Endothelial cell of umbilical vein (primary cell): ENCODE measurements at regions not wholly inside any gene's neighbourhood (a gene's known extent, or its start where the extent isn't known, plus 50 kb on each side); places are given as distances from the start of the nearest gene placed in this dataset.

Experiments
- BruUV-seq: library from RNA; stranded (reverse); fragments of 400-500 nt; replicated peaks from 2 replicates; lab custom pipeline; 2021; lab: Mats Ljungman, UMichigan
- CTCF ChIA-PET: fragments of 300-600, 350-600 bp; sonication (Branson Sonifier 250); formaldehyde crosslinking; loops from one replicate; lab custom pipeline; 2021; ENCODE audit warnings: antibody characterized with exemption, inconsistent platforms; lab: Charles Lee
- POLR2A ChIA-PET: fragments of 300-600, 350-600 bp; sonication (Branson Sonifier 250); formaldehyde crosslinking; loops from one replicate; lab custom pipeline; 2021; ENCODE audit warnings: antibody characterized with exemption, inconsistent platforms; lab: Charles Lee
- DNase-seq: peaks from one replicate; pipeline ENCODE4 v3.0.0-alpha.2; 2011; ENCODE audit warnings: low read depth, low spot score
- FAIRE-seq: peaks from 2 replicates; lab custom pipeline; 2011; peaks lifted over from hg19 to GRCh38; lab: Jason Lieb, UNC
- H2AFZ ChIP-seq: 2 replicates; pipeline ENCODE4 v1.6.0; 2012; ENCODE audit warnings: low read depth, low read length, control low read depth, inconsistent platforms
- H3K27ac ChIP-seq: 2 replicates; pipeline ENCODE4 v1.5.1; 2011; ENCODE audit warnings: low read depth, mild to moderate bottlenecking, control low read depth, low read length, moderate library complexity; ENCODE audit not compliant: insufficient read depth
- H3K27me3 ChIP-seq, 2 experiments: 2 replicates each; pipeline versions ENCODE4 v1.6.0 to v1.6.1; 2011; ENCODE audit warnings: low read length in 2 of 2, mixed read lengths in 1 of 2; ENCODE audit not compliant: control insufficient read depth in 2 of 2, insufficient read depth in 2 of 2
- H3K36me3 ChIP-seq, 2 experiments: 2 replicates in 1 of 2; 3 replicates in 1 of 2; pipeline ENCODE4 v1.5.1; 2011; ENCODE audit warnings: low read length in 2 of 2, mild to moderate bottlenecking in 1 of 2, moderate library complexity in 1 of 2; ENCODE audit not compliant: control insufficient read depth in 2 of 2, insufficient read depth in 2 of 2; ENCODE audit errors: extremely low read depth in 1 of 2
- H3K4me1 ChIP-seq: 3 replicates; pipeline ENCODE4 v1.5.1; 2011; ENCODE audit warnings: mild to moderate bottlenecking, low read length; ENCODE audit not compliant: control insufficient read depth, insufficient read depth; ENCODE audit errors: extremely low read depth
- H3K4me2 ChIP-seq: 2 replicates; pipeline ENCODE4 v1.6.1; 2011; ENCODE audit warnings: low read length, control low read depth, mixed read lengths; ENCODE audit not compliant: insufficient read depth
- H3K4me3 ChIP-seq, 3 experiments: fragments of 200-600 bp in 1 of 3; sonication (generic), shearing (Covaris generic) in 1 of 3; replicated peaks in 1 of 3; 2 replicates each; pipeline ENCODE4 v1.5.1; 2011 to 2016; ENCODE audit warnings: control low read depth in 3 of 3, low read length in 3 of 3, mild to moderate bottlenecking in 2 of 3, inconsistent platforms in 1 of 3, low read depth in 1 of 3, moderate library complexity in 1 of 3; ENCODE audit not compliant: insufficient read depth in 1 of 3
- H3K79me2 ChIP-seq: 2 replicates; pipeline ENCODE4 v1.6.0; 2012; ENCODE audit warnings: low read length, inconsistent platforms; ENCODE audit not compliant: control insufficient read depth, insufficient read depth
- H3K9ac ChIP-seq: replicated peaks from 2 replicates; pipeline ENCODE3; 2011; ENCODE audit warnings: low read length, control low read depth; ENCODE audit not compliant: insufficient read depth; ENCODE audit errors: extremely low read depth
- H3K9me1 ChIP-seq: replicated peaks from 3 replicates; pipeline ENCODE4 v1.6.0; 2011; ENCODE audit warnings: mild to moderate bottlenecking, low read length; ENCODE audit not compliant: control insufficient read depth, insufficient read depth; ENCODE audit errors: extremely low read depth
- H3K9me3 ChIP-seq: replicated peaks from 2 replicates; pipeline ENCODE4 v1.5.1; 2012; ENCODE audit warnings: low read length, inconsistent platforms; ENCODE audit not compliant: control insufficient read depth, insufficient read depth
- H4K20me1 ChIP-seq: replicated peaks from 2 replicates; pipeline ENCODE3; 2011; ENCODE audit warnings: mild to moderate bottlenecking, low read length; ENCODE audit not compliant: control insufficient read depth, insufficient read depth; ENCODE audit errors: extremely low read depth
- EZH2 ChIP-seq: IDR thresholded peaks from 2 replicates; pipeline ENCODE4 v1.6.1; 2012; ENCODE audit warnings: borderline replicate concordance, low read depth, mild to moderate bottlenecking, moderate library complexity, low read length, inconsistent platforms; ENCODE audit not compliant: severe bottlenecking
- JUN ChIP-seq: IDR thresholded peaks from 2 replicates; pipeline ENCODE4 v1.6.1; 2011; ENCODE audit warnings: borderline replicate concordance, low read depth; ENCODE audit not compliant: insufficient read length, insufficient read depth
- MYC ChIP-seq: IDR thresholded peaks from one replicate; pipeline ENCODE4 v1.6.1; 2011; ENCODE audit warnings: mild to moderate bottlenecking, low read depth, low read length
- POLR2AphosphoS5 ChIP-seq: IDR thresholded peaks from 2 replicates; pipeline ENCODE4 v1.6.1; 2012; ENCODE audit warnings: low read depth, mild to moderate bottlenecking, control low read depth, low read length, moderate library complexity; ENCODE audit not compliant: insufficient read depth
- dilution Hi-C: fragments of 300-500 bp; cut with MboI; formaldehyde crosslinking; loops from one replicate; pipeline ENCODE4 v1.15.0; 2019; ENCODE audit warnings: low sequenced_read_pairs; ENCODE audit not compliant: extremely low pct_ligation_motif_present
- intact Hi-C: fragments of 100-400 bp; cut with micrococcal nuclease; formaldehyde crosslinking; loops from one replicate; pipeline ENCODE4 v1.10.0; 2022

GRCh38 chr1:201670517-201670916 is 131.6 kb downstream of the NAV1 start:
- no peaks in the 10 kb centered on the region for H3K27me3 ChIP-seq
- FAIRE-seq (no peak), DNase-seq (no peak)
- CTCF ChIA-PET = no interaction called here
- no peak overlapping the region for H3K4me2 ChIP-seq
- no peak for TF ChIP-seq POLR2AphosphoS5
- TF ChIP-seq JUN = no peak
- TF ChIP-seq MYC = no peak
- POLR2A ChIA-PET = no interaction called here
- peaks cover 7% of the 10 kb centered on the region for H3K4me1 ChIP-seq
- no peaks in the 10 kb centered on the region for H3K9me3 ChIP-seq
- dilution Hi-C loops (no loop called here), intact Hi-C loops (no loop called here)
- no peaks in the 10 kb centered on the region for H3K9me1 ChIP-seq
- H3K79me2 ChIP-seq = peaks cover 62% of the 10 kb centered on the region
- no peak overlapping the region for H3K9ac ChIP-seq
- H3K27ac ChIP-seq = no peak overlapping the region
- no peak overlapping the region for H3K4me3 ChIP-seq
- no peak overlapping the region for H2AFZ ChIP-seq
- no peaks in the 10 kb centered on the region for H3K36me3 ChIP-seq
- H4K20me1 ChIP-seq = no peaks in the 10 kb centered on the region
- BruUV-seq = no TSS peak

GRCh38 chr1:201672685-201673084 is 133.8 kb downstream of the NAV1 start:
- dilution Hi-C loops = no loop called here
- Histone ChIP-seq H3K9me3 (no peaks in the 10 kb centered on the region), H3K9ac (no peak overlapping the region), H3K4me2 (no peak overlapping the region), H3K36me3 (no peaks in the 10 kb centered on the region), H3K4me1 (peaks cover 16% of the 10 kb centered on the region), H3K27ac (no peak overlapping the region), H3K4me3 (no peak overlapping the region), H3K9me1 (no peaks in the 10 kb centered on the region), H3K79me2 (peaks cover 65% of the 10 kb centered on the region), H3K27me3 (no peaks in the 10 kb centered on the region), H2AFZ (no peak overlapping the region), H4K20me1 (no peaks in the 10 kb centered on the region)
- ChIA-PET POLR2A (no interaction called here), CTCF (interaction anchor here (1.1 kb wide), 1 partner anchor 18 kb away, joined by 3 read pairs; no protein-coding TSS in a partner anchor)
- intact Hi-C loops = no loop called here
- no peak for TF ChIP-seq EZH2
- DNase-seq (no peak), FAIRE-seq (peak; percentile 24)
- BruUV-seq = no TSS peak
